LNCAP (cell line): ENCODE measurements at regions not wholly inside any gene's neighbourhood (a gene's known extent, or its start where the extent isn't known, plus 50 kb on each side); places are given as distances from the start of the nearest gene placed in this dataset.

Source experiments
- TF ChIP-seq, protein P1 (sequence below): fragments of 450-650 bp; IDR thresholded peaks from 2 replicates; pipeline ENCODE4 v1.5.1; 2017; ENCODE audit warnings: mild to moderate bottlenecking

DNA sequence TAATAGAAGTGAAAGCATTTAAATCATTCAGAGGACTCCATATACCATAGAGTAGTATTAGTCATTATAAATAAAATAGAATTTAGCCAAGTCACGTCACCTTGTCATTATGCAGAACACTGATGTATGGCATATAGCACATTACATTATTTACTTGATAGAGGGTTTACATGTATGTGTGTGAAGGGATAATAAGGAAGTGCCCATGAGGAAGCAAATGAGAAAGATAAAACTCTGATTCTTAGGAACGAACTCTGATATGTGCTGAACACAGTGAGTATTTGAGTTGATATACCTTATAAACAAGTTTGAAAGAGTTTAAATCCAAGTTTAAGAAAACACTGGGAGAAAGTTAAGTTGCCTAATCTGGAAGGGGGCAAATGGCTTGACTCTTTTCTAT is 160.5 kb upstream of the NDST3 start:
- TF ChIP-seq, protein P1, sequence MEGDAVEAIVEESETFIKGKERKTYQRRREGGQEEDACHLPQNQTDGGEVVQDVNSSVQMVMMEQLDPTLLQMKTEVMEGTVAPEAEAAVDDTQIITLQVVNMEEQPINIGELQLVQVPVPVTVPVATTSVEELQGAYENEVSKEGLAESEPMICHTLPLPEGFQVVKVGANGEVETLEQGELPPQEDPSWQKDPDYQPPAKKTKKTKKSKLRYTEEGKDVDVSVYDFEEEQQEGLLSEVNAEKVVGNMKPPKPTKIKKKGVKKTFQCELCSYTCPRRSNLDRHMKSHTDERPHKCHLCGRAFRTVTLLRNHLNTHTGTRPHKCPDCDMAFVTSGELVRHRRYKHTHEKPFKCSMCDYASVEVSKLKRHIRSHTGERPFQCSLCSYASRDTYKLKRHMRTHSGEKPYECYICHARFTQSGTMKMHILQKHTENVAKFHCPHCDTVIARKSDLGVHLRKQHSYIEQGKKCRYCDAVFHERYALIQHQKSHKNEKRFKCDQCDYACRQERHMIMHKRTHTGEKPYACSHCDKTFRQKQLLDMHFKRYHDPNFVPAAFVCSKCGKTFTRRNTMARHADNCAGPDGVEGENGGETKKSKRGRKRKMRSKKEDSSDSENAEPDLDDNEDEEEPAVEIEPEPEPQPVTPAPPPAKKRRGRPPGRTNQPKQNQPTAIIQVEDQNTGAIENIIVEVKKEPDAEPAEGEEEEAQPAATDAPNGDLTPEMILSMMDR = no peak

DNA sequence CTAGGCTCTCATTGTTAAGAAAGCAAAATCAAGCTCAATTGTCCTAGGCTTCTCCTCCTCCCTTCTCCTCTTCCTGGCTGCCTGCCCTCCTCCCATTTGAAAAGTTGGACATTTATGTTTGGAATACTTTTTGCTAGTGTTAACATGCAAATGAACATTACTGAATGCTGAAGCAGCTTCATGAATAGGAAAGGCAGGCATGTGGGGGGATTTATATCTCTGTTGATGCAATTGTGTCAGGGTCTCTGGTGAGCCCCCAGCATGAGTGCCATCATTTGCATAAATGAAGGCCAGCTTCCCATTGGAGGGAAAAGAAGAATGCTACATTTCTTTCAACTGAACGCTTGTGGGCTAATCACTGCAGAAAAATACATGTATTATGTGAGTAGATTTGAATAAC is 160.1 kb upstream of the NDST3 start:
- TF ChIP-seq, protein P1 = no peak

DNA sequence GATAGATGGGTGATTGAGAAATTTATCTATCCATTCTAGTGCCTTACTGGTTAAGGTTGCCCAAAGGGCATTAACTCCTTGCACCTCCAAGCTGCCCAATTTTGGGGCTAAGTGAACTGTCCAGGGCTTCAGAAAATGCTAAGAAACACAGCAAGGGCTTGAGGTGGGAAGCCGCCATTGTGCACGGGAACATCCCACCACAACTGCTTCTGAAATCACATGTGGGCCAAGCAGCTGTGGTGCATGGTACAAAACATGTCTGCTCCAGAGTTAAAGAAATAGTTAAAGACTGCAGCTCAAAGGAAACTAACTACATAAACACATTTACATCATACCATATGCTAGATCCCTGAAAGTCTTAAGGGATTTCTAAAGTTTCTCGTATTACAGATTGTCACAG is 144.3 kb upstream of the NDST3 start:
- TF ChIP-seq, protein P1 = no peak

DNA sequence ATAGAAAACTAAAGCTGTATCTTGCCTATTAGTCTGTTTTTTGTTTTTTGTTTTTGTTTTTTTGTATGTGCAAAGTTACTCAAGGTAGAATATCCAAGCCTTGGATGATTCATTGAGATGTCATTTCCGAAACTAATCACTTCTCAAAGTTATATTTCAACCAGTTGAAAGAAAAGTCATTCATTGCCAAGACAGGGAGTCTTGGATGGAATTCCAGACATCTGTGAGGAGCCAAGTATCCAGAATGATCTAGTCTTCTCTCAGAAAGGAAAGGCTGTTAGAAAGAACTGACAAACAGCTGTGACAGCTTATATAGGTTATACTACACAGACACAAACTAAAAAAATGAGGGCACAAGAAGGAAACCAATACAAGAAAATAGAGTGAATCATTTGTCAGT is 141.1 kb upstream of the NDST3 start:
- TF ChIP-seq, protein P1 = no peak

DNA sequence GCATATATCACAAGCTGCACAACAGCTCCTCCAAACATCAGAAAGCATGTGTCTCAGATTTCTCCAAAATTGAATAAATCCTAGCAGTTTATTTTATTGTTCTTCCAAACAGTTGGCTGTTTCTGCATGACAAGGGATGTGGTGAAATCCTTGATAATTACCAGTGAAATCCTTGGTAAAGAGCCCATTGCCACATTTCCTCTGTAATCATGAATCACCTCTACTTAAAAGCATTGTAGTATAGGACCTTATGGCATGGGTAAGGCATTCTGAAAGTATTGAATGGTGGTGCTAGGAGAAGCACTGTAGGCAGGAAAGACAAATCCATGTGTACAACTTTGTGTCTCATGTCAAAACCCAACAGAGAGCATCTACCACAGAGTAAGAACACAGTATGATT is 135.8 kb upstream of the NDST3 start:
- TF ChIP-seq, protein P1 = no peak

DNA sequence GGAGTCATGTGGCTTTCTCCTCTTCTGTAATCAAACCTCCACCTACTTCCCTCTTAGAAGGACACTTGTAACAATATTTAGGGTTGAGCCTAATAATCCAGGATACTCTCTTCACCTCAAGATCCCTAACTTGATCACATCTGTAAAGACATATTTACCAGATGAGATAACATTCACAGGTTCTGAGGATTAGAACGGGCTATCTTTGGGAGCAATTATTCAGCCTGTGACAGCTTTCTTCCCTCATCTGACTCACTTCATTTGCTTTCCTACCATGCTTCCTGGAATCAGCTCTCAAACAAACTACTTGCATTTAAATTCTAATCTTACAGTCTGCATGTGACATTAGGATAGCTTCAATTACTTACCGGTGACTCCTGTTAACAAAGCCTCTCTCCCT is 133.5 kb upstream of the NDST3 start:
- TF ChIP-seq, protein P1 = no peak

DNA sequence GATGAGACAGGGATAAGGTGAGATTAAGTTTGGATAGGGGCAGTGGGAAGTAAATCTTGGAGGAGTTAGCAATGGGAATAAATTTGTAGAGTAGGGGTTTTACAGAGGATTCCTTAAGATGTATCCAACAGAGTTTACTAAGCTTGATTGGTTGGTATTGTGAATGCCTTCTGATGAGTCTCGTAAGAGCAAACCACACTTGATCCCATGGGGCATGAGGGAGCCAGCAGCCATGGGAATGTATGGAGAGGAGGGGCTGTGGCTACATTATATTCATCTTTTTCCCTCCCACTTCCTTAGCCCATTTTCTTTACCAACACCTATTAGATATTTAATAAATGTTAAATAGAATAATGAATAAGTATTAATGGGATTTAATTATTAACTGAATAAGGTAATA is 126.6 kb upstream of the NDST3 start:
- TF ChIP-seq, protein P1 = no peak
